ENCODE measurements at regions not wholly inside any gene's neighbourhood (a gene's known extent, or its start where the extent isn't known, plus 50 kb on each side); places are given as distances from the start of the nearest gene placed in this dataset.

- intact Hi-C loops (cut with DNase I): no loop called here
- ATAC-seq (ENCODE audit: poor library complexity): no peak
- no peak for DNase-seq
These were observed 516.7 kb upstream of the B3GALT2 start for GRCh38 chr1:193703121-193703520.

- intact Hi-C loops (cut with DNase I): no loop called here
These were observed 515.3 kb upstream of the B3GALT2 start for GRCh38 chr1:193701759-193702158.

GRCh38 chr1:193700710-193701355 lies 514.4 kb upstream of the B3GALT2 start:
- no peak for DNase-seq
- no peak for ATAC-seq (ENCODE audit: poor library complexity)
- intact Hi-C loops (cut with DNase I): no loop called here

More at GRCh38 chr1:193701759-193702158, 515.3 kb upstream of the B3GALT2 start:
- DNase-seq (no peak), ATAC-seq (ENCODE audit: poor library complexity) (no peak)

- ATAC-seq (ENCODE audit: poor library complexity): no peak
- no peak for DNase-seq
- intact Hi-C loops (cut with DNase I): no loop called here
These were observed 512.8 kb upstream of the B3GALT2 start for GRCh38 chr1:193699261-193699660.

- ATAC-seq (ENCODE audit: poor library complexity): no peak
- intact Hi-C loops (cut with DNase I): no loop called here
These were observed 511.4 kb upstream of the B3GALT2 start for GRCh38 chr1:193697776-193698175.

GRCh38 chr1:193697115-193697762 lies 510.8 kb upstream of the B3GALT2 start:
- intact Hi-C loops (cut with DNase I): no loop called here
- DNase-seq (no peak), ATAC-seq (ENCODE audit: poor library complexity) (no peak)

More at GRCh38 chr1:193697776-193698175, 511.4 kb upstream of the B3GALT2 start:
- DNase-seq: no peak

GRCh38 chr1:193694741-193695140 lies 508.3 kb upstream of the B3GALT2 start:
- intact Hi-C loops (cut with DNase I): no loop called here
- DNase-seq: no peak
- ATAC-seq (ENCODE audit: poor library complexity): no peak

- ATAC-seq (ENCODE audit: poor library complexity): no peak
- intact Hi-C loops (cut with DNase I): no loop called here
- no peak for DNase-seq
These were observed 499.6 kb upstream of the B3GALT2 start for GRCh38 chr1:193685986-193686385.

GRCh38 chr1:193681422-193681821 lies 495.0 kb upstream of the B3GALT2 start:
- intact Hi-C loops (cut with DNase I): no loop called here
- no peak for ATAC-seq (ENCODE audit: poor library complexity)
- DNase-seq: no peak

GRCh38 chr1:193680924-193681316 lies 494.5 kb upstream of the B3GALT2 start:
- peak; percentile 32 for ATAC-seq (ENCODE audit: poor library complexity)
- no peak for DNase-seq
- intact Hi-C loops (cut with DNase I): no loop called here

- DNase-seq: no peak
- intact Hi-C loops (cut with DNase I): no loop called here
- peak; percentile 87 for ATAC-seq (ENCODE audit: poor library complexity)
These were observed 494.0 kb upstream of the B3GALT2 start for GRCh38 chr1:193680247-193680923.

GRCh38 chr1:193677874-193678273 lies 491.5 kb upstream of the B3GALT2 start:
- DNase-seq (no peak), ATAC-seq (ENCODE audit: poor library complexity) (no peak)
- intact Hi-C loops (cut with DNase I): no loop called here

GRCh38 chr1:193676996-193677549 lies 490.7 kb upstream of the B3GALT2 start:
- DNase-seq (no peak), ATAC-seq (ENCODE audit: poor library complexity) (no peak)
- intact Hi-C loops (cut with DNase I): no loop called here

- ATAC-seq (ENCODE audit: poor library complexity) (no peak), DNase-seq (no peak)
- intact Hi-C loops (cut with DNase I): no loop called here
These were observed 488.0 kb upstream of the B3GALT2 start for GRCh38 chr1:193674292-193674944.

GRCh38 chr1:193666485-193667083 lies 480.2 kb upstream of the B3GALT2 start:
- DNase-seq: no peak
- intact Hi-C loops (cut with DNase I): no loop called here
- no peak for ATAC-seq (ENCODE audit: poor library complexity)

GRCh38 chr1:193663965-193664364 lies 477.6 kb upstream of the B3GALT2 start:
- DNase-seq (no peak), ATAC-seq (ENCODE audit: poor library complexity) (no peak)
- intact Hi-C loops (cut with DNase I): no loop called here

GRCh38 chr1:193662030-193662429 lies 475.6 kb upstream of the B3GALT2 start:
- intact Hi-C loops (cut with DNase I): no loop called here
- ATAC-seq (ENCODE audit: poor library complexity) (no peak), DNase-seq (no peak)

GRCh38 chr1:193661385-193661784 lies 475.0 kb upstream of the B3GALT2 start:
- no peak for ATAC-seq (ENCODE audit: poor library complexity)
- DNase-seq: no peak
- intact Hi-C loops (cut with DNase I): no loop called here

GRCh38 chr1:193660428-193660827 lies 474.0 kb upstream of the B3GALT2 start:
- intact Hi-C loops (cut with DNase I): no loop called here
- DNase-seq: no peak
- ATAC-seq (ENCODE audit: poor library complexity): no peak

Measured in Right ventricle myocardium superior (tissue), 1 donor.